ENCODE measurements at regions not wholly inside any gene's neighbourhood (a gene's known extent, or its start where the extent isn't known, plus 50 kb on each side); places are given as distances from the start of the nearest gene placed in this dataset.

- no peaks in the 10 kb centered on the region for H3K27me3 ChIP-seq (ENCODE audit: insufficient read depth, low read depth, low read length)
- no peak overlapping the region for H3K9ac ChIP-seq (ENCODE audit: low read length)
- no peak overlapping the region for H3K27ac ChIP-seq (ENCODE audit: low read length)
- H4K20me1 ChIP-seq (ENCODE audit: insufficient read depth): no peaks in the 10 kb centered on the region
- no peaks in the 10 kb centered on the region for H3K79me2 ChIP-seq (replicated peaks; ENCODE audit: insufficient read depth, low read length)
- no peak overlapping the region for H3K4me3 ChIP-seq (ENCODE audit: low read length)
- no peak overlapping the region for H2AFZ ChIP-seq (ENCODE audit: low read depth, low read length)
- H3K9me2 ChIP-seq (ENCODE audit: insufficient read depth, low read length): no peaks in the 10 kb centered on the region
- H3K9me3 ChIP-seq (ENCODE audit: low read length): no peaks in the 10 kb centered on the region
- no peaks in the 10 kb centered on the region for H3K36me3 ChIP-seq (ENCODE audit: insufficient read depth, low read length)
- no peak overlapping the region for H3K4me2 ChIP-seq (ENCODE audit: low read length)
- TF ChIP-seq SMC3 (conservative IDR thresholded peaks at IDR 0.05; ENCODE audit: poor library complexity): no peak
- no peak for TF ChIP-seq MXI1 (conservative IDR thresholded peaks at IDR 0.05; ENCODE audit: poor library complexity, severe bottlenecking)
- TF ChIP-seq EZH2 (IDR thresholded peaks at IDR 0.05; ENCODE audit: borderline replicate concordance, insufficient read depth, low read length, poor library complexity, severe bottlenecking): no peak
- no peak for TF ChIP-seq EP300 (conservative IDR thresholded peaks at IDR 0.05; ENCODE audit: poor library complexity, severe bottlenecking)
- TF ChIP-seq POLR2AphosphoS5 (IDR thresholded peaks at IDR 0.05): no peak
- TF ChIP-seq CTCF (IDR thresholded peaks at IDR 0.05; ENCODE audit: poor library complexity, severe bottlenecking): no peak
- TF ChIP-seq TAF1 (IDR thresholded peaks at IDR 0.05; ENCODE audit: low read depth): no peak
- TF ChIP-seq RAD21 (conservative IDR thresholded peaks at IDR 0.05): no peak
- no peak for TF ChIP-seq REST (IDR thresholded peaks at IDR 0.05; ENCODE audit: borderline replicate concordance)
- H3F3A ChIP-seq (ENCODE audit: insufficient read depth, low read length, poor library complexity, severe bottlenecking): no peaks in the 10 kb centered on the region
Measured at GRCh38 chr12:98410356-98410755, 105.0 kb upstream of the TMPO start.

- no peak for TF ChIP-seq EZH2 (IDR thresholded peaks at IDR 0.05; ENCODE audit: borderline replicate concordance, insufficient read depth, low read length, poor library complexity, severe bottlenecking)
- TF ChIP-seq POLR2AphosphoS5 (IDR thresholded peaks at IDR 0.05): no peak
- no peak for TF ChIP-seq SMC3 (conservative IDR thresholded peaks at IDR 0.05; ENCODE audit: poor library complexity)
- no peak for TF ChIP-seq RAD21 (conservative IDR thresholded peaks at IDR 0.05)
- TF ChIP-seq REST (IDR thresholded peaks at IDR 0.05; ENCODE audit: borderline replicate concordance): no peak
- TF ChIP-seq MXI1 (conservative IDR thresholded peaks at IDR 0.05; ENCODE audit: poor library complexity, severe bottlenecking): no peak
- TF ChIP-seq EP300 (conservative IDR thresholded peaks at IDR 0.05; ENCODE audit: poor library complexity, severe bottlenecking): no peak
- TF ChIP-seq CTCF (IDR thresholded peaks at IDR 0.05; ENCODE audit: poor library complexity, severe bottlenecking): no peak
- no peak for TF ChIP-seq TAF1 (IDR thresholded peaks at IDR 0.05; ENCODE audit: low read depth)
Measured at GRCh38 chr12:98416845-98417244, 98.5 kb upstream of the TMPO start.

More at GRCh38 chr12:98416845-98417244, 98.5 kb upstream of the TMPO start:
- Histone ChIP-seq H4K20me1 (ENCODE audit: insufficient read depth) (no peaks in the 10 kb centered on the region), H3K79me2 (replicated peaks; ENCODE audit: insufficient read depth, low read length) (no peaks in the 10 kb centered on the region), H2AFZ (ENCODE audit: low read depth, low read length) (no peak overlapping the region), H3K4me2 (ENCODE audit: low read length) (no peak overlapping the region), H3K27ac (ENCODE audit: low read length) (no peak overlapping the region), H3K9me3 (ENCODE audit: low read length) (no peaks in the 10 kb centered on the region), H3K9me2 (ENCODE audit: insufficient read depth, low read length) (no peaks in the 10 kb centered on the region), H3K27me3 (ENCODE audit: insufficient read depth, low read depth, low read length) (no peaks in the 10 kb centered on the region), H3K36me3 (ENCODE audit: insufficient read depth, low read length) (no peaks in the 10 kb centered on the region), H3K9ac (ENCODE audit: low read length) (no peak overlapping the region), H3F3A (ENCODE audit: insufficient read depth, low read length, poor library complexity, severe bottlenecking) (no peaks in the 10 kb centered on the region), H3K4me3 (ENCODE audit: low read length) (no peak overlapping the region)

Measured in neural cell (in vitro differentiated cells).